Naive thymus-derived CD4-positive, alpha-beta T cell (primary cell): ENCODE measurements at regions not wholly inside any gene's neighbourhood (a gene's known extent, or its start where the extent isn't known, plus 50 kb on each side); places are given as distances from the start of the nearest gene placed in this dataset.
"Not testable (repeated sequence)": the region's sequence is repeated elsewhere in the genome, so short reads cannot be mapped to it uniquely, and the experiment has no call there.

Experiments
- ATAC-seq: fragments of 150-1000 bp; cut with Tn5 transposase; 2 replicates; pipeline ENCODE4 v1.10.0; 2021; ENCODE audit warnings: mild to moderate bottlenecking, moderate library complexity
- CTCF ChIA-PET: fragments of 350-600 bp; sonication (Branson Sonifier 250); formaldehyde crosslinking; loops from one replicate; lab custom pipeline; 2021; ENCODE audit warnings: antibody characterized with exemption; lab: Charles Lee
- POLR2A ChIA-PET: fragments of 350-600 bp; sonication (Branson Sonifier 250); formaldehyde crosslinking; loops from one replicate; lab custom pipeline; 2021; ENCODE audit warnings: antibody characterized with exemption, inconsistent platforms; lab: Charles Lee
- DNase-seq, 9 donors: peaks; one replicate each; pipeline versions ENCODE4 v3.0.0 to v3.0.0-alpha.2; 2020 to 2022; ENCODE audit warnings: mixed read lengths in 1 of 9
- H3K27ac ChIP-seq: one replicate; pipeline ENCODE4 v1.7.0; 2013; ENCODE audit warnings: mild to moderate bottlenecking, low read depth, low read length, moderate library complexity
- H3K27me3 ChIP-seq, 2 donors: one replicate each; pipeline ENCODE4 v1.7.0; 2013; ENCODE audit warnings: low read length in 2 of 2, mild to moderate bottlenecking in 2 of 2, moderate library complexity in 2 of 2; ENCODE audit not compliant: control insufficient read depth in 2 of 2, insufficient read depth in 2 of 2
- H3K36me3 ChIP-seq, 3 experiments: 1 replicate in 2 of 3; 2 replicates in 1 of 3; pipeline ENCODE4 v1.7.0; 2013; ENCODE audit warnings: low read length in 3 of 3, mild to moderate bottlenecking in 3 of 3, moderate library complexity in 1 of 3; ENCODE audit not compliant: insufficient read depth in 3 of 3, control insufficient read depth in 2 of 3
- H3K4me1 ChIP-seq, 2 donors: one replicate each; pipeline ENCODE4 v1.7.0; 2013; ENCODE audit warnings: low read length in 2 of 2, mild to moderate bottlenecking in 2 of 2, moderate library complexity in 1 of 2; ENCODE audit not compliant: control insufficient read depth in 2 of 2, insufficient read depth in 2 of 2
- H3K4me3 ChIP-seq: 2 replicates; pipeline ENCODE4 v1.7.0; 2013; ENCODE audit warnings: mild to moderate bottlenecking, low read length
- H3K9me3 ChIP-seq, 3 experiments: 1 replicate in 2 of 3; 2 replicates in 1 of 3; pipeline ENCODE4 v1.7.0; 2013; ENCODE audit warnings: low read length in 3 of 3; ENCODE audit not compliant: control insufficient read depth in 2 of 3
- H3K27ac Mint-ChIP-seq, 9 donors: one replicate each; pipeline ENCODE4 v1.8.0; 2020 to 2022; ENCODE audit warnings: mixed read lengths in 9 of 9, mild to moderate bottlenecking in 8 of 9, moderate library complexity in 5 of 9, inconsistent platforms in 2 of 9
- H3K27me3 Mint-ChIP-seq, 5 donors: one replicate each; pipeline ENCODE4 v1.8.0; 2021 to 2022; ENCODE audit warnings: mixed read lengths in 5 of 5, mild to moderate bottlenecking in 1 of 5
- H3K36me3 Mint-ChIP-seq, 5 donors: one replicate each; pipeline ENCODE4 v1.8.0; 2020 to 2022; ENCODE audit warnings: mixed read lengths in 5 of 5, mild to moderate bottlenecking in 3 of 5, inconsistent platforms in 1 of 5
- H3K4me1 Mint-ChIP-seq, 7 donors: one replicate each; pipeline ENCODE4 v1.8.0; 2020 to 2022; ENCODE audit warnings: mixed read lengths in 7 of 7, mild to moderate bottlenecking in 3 of 7, inconsistent platforms in 1 of 7
- H3K4me3 Mint-ChIP-seq, 10 donors: one replicate each; pipeline ENCODE4 v1.8.0; 2020 to 2022; ENCODE audit warnings: mild to moderate bottlenecking in 10 of 10, mixed read lengths in 10 of 10, moderate library complexity in 6 of 10, inconsistent platforms in 2 of 10
- H3K9me3 Mint-ChIP-seq, 11 donors: one replicate each; pipeline ENCODE4 v1.8.0; 2020 to 2022; ENCODE audit warnings: mixed read lengths in 11 of 11, mild to moderate bottlenecking in 4 of 11, inconsistent platforms in 1 of 11, moderate library complexity in 1 of 11
- intact Hi-C, 2 donors: fragments of 100-400 bp; cut with micrococcal nuclease; formaldehyde crosslinking; loops; one replicate each; pipeline ENCODE4 v1.15.1; 2023

- H3K27ac Mint-ChIP-seq, H3K4me3 Mint-ChIP-seq: not testable (repeated sequence)
Observed at GRCh38 chr2:87283735-87284470, 262.3 kb upstream of the PLGLB1 start.

DNA sequence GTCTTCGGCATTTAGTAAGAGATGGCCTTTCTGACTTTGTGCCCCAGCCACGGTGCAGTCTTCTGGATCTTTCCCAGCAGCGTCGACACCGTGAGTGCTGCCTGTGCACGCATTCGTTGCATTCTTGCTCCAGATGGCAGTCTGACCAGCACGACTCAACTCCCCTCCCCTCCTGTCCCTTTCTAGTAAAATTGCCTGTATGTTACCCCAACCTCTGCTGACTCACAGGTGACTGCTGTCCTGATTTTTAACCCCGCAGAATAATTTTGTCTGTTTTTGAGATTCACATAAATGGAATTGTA, 262.8 kb upstream of the PLGLB1 start:
- CTCF ChIA-PET, ATAC-seq, H3K27ac Mint-ChIP-seq: not testable (repeated sequence)

More at GRCh38 chr2:87283735-87284470, 262.3 kb upstream of the PLGLB1 start:
- H3K4me3 ChIP-seq, H3K4me1 Mint-ChIP-seq, DNase-seq, H3K4me1 ChIP-seq, H3K27ac ChIP-seq, H3K27me3 Mint-ChIP-seq, H3K27me3 ChIP-seq, H3K9me3 ChIP-seq, H3K36me3 ChIP-seq, POLR2A ChIA-PET, intact Hi-C loops, H3K36me3 Mint-ChIP-seq, CTCF ChIA-PET, H3K9me3 Mint-ChIP-seq, ATAC-seq: not testable (repeated sequence)

GRCh38 chr2:87285139-87285538, 263.5 kb upstream of the PLGLB1 start:
- H3K9me3 ChIP-seq, H3K4me1 ChIP-seq, H3K27ac Mint-ChIP-seq, CTCF ChIA-PET, ATAC-seq, H3K4me1 Mint-ChIP-seq, H3K9me3 Mint-ChIP-seq, DNase-seq, H3K27me3 ChIP-seq, H3K36me3 ChIP-seq, H3K27me3 Mint-ChIP-seq, intact Hi-C loops, POLR2A ChIA-PET, H3K27ac ChIP-seq, H3K36me3 Mint-ChIP-seq, H3K4me3 ChIP-seq, H3K4me3 Mint-ChIP-seq: not testable (repeated sequence)

More for the DNA sequence above, 262.8 kb upstream of the PLGLB1 start:
- H3K4me3 ChIP-seq, H3K4me1 ChIP-seq, H3K9me3 Mint-ChIP-seq, intact Hi-C loops, POLR2A ChIA-PET, H3K4me1 Mint-ChIP-seq, H3K9me3 ChIP-seq, H3K36me3 Mint-ChIP-seq, H3K36me3 ChIP-seq, H3K27ac ChIP-seq, H3K27me3 Mint-ChIP-seq, H3K4me3 Mint-ChIP-seq, DNase-seq, H3K27me3 ChIP-seq: not testable (repeated sequence)

DNA sequence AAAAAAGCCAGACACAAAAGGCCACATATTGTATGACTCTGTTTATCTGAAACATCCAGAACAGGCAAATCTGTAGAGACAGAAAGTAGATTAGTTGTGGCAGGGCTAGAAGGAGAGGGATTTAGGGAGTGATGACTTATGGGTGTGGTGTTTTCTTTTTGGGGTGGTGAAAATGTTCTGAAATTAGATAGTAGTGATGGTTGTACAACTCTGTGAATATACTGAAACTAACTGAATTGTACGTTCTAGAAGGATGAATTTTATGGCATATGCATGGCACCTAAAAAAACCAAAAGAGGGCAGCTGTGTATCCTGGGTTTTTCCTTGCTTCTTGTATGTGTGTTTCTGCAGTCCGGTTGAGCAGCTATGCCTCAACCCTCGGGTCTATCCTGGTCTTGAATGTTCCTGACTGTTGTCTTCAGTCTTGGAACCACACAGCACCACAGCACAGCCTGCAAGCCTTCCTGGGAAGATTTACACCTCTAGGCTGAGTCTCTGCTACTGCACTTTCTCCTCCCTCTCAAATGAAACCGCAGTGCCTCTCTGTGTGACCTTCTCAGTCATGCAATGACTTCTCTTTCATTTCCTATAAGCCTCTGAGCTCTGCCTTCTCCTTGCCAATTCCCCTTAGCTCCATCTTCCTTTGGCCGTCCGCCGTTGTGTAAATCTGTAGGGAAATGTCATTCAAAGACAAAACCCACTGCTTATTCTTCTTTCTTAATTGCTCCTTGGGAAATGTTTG, 269.1 kb upstream of the PLGLB1 start:
- H3K4me1 ChIP-seq, H3K36me3 ChIP-seq, H3K4me3 ChIP-seq, H3K27ac ChIP-seq, H3K9me3 ChIP-seq, H3K36me3 Mint-ChIP-seq, intact Hi-C loops, H3K9me3 Mint-ChIP-seq, DNase-seq, H3K27me3 ChIP-seq, H3K27me3 Mint-ChIP-seq, CTCF ChIA-PET, POLR2A ChIA-PET: not testable (repeated sequence)
- peaks cover 0 to 13% (median 4%) of the 10 kb centered on the region in 7 donors for H3K4me1 Mint-ChIP-seq
- peak overlapping the region in 2 of 10 donors; percentile 25 to 64 for H3K4me3 Mint-ChIP-seq
- peak overlapping the region in 1 of 9 donors; percentile 75 for H3K27ac Mint-ChIP-seq
- ATAC-seq = peak; percentile 77

- DNase-seq, intact Hi-C loops, CTCF ChIA-PET, H3K9me3 Mint-ChIP-seq, H3K4me1 ChIP-seq, H3K27me3 ChIP-seq, H3K27me3 Mint-ChIP-seq, H3K9me3 ChIP-seq, H3K36me3 Mint-ChIP-seq, H3K27ac ChIP-seq, H3K4me3 ChIP-seq, POLR2A ChIA-PET, H3K36me3 ChIP-seq: not testable (repeated sequence)
- Mint-ChIP-seq H3K4me3 (peak overlapping the region in 1 of 10 donors; percentile 39), H3K4me1 (peaks cover 0 to 13% (median 4%) of the 10 kb centered on the region in 7 donors), H3K27ac (peak overlapping the region in 1 of 9 donors; percentile 46)
- peak; percentile 64 for ATAC-seq
Observed at GRCh38 chr2:87291400-87292200, 270.0 kb upstream of the PLGLB1 start.

DNA sequence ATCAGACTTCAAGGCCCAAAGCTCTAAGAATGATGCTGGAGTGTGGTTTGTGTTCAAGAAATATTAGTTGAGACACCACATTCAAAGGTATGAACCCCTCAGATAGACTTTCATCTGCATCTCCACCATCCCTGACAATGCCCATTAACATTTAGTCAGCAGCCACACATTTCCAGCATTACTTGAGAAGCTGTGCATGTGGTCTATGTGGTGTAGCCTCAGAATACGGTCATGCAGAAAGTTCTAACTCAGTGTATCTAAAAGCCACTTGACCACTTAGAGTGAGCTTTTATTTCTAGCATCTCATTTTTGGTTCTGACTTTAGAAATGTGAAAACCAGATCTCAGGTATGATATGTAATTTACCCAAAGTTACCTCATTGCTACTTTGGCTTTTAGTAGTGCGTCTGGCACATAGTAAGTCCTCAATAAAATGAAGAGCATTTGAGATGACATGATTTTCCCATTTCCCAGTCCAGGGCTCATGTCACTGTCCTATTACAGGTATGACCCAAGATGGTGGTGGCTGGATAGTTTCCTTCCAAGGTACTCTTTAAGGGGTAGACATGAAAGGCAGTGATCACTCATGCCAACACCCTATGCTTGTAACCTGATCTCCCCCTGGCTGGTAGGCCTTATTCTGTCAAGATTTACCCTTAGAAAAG, 272.4 kb upstream of the PLGLB1 start:
- DNase-seq, CTCF ChIA-PET, H3K9me3 ChIP-seq, H3K4me3 Mint-ChIP-seq, H3K4me1 ChIP-seq, H3K27me3 Mint-ChIP-seq, intact Hi-C loops, H3K27ac Mint-ChIP-seq, ATAC-seq, H3K36me3 ChIP-seq, H3K4me3 ChIP-seq, H3K27me3 ChIP-seq, POLR2A ChIA-PET, H3K27ac ChIP-seq, H3K9me3 Mint-ChIP-seq: not testable (repeated sequence)
- H3K36me3 Mint-ChIP-seq = peaks cover 0 to 11% (median 0%) of the 10 kb centered on the region in 5 donors
- H3K4me1 Mint-ChIP-seq = peaks cover 0 to 13% (median 4%) of the 10 kb centered on the region in 7 donors
